Pons (tissue), 1 donor: ENCODE measurements at regions not wholly inside any gene's neighbourhood (a gene's known extent, or its start where the extent isn't known, plus 50 kb on each side); places are given as distances from the start of the nearest gene placed in this dataset.
"Not testable (repeated sequence)": the region's sequence is repeated elsewhere in the genome, so short reads cannot be mapped to it uniquely, and the experiment has no call there.

Experiments
- DNase-seq: peaks from one replicate; pipeline ENCODE4 v3.0.0-alpha.2; 2016; ENCODE audit warnings: low spot score

- not testable (repeated sequence) for DNase-seq
Observed at GRCh38 chr14:106355007-106355791, 828.8 kb downstream of the TMEM121 start.

DNA sequence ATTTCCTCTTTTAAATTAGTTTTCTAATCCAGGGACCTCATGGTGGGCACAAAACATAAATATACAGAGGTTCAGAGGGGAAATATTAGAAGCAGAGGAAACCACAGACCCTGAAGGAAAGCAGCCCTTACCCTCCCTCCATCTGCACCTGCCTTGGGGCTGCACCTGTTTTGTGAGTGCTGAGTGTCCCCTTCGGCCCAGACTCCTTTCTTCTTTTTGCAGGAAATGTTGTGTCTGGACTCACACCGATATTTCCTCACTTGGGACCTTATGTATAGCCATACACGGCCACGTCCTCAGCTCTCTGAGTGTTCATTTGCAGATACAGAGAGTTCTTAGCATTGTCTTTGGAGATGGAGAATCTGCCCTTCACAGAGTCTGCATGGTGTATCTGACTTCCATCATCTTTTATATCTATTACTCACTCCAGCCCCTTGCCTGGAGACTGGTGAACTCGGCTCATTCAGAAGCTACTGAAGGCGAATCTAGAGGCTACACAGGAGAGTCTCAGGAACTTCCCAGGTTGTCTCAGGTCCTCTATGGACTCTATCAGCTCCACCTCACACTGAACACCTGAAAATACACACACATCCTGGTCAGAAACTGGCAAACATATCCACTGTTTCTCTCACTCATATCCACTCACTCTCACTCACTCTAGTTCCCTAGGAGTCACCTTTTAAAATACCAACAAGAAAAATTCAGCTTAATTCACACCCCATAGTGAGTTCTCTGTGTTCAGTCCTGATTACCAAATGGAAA is 829.7 kb downstream of the TMEM121 start:
- not testable (repeated sequence) for DNase-seq

DNA sequence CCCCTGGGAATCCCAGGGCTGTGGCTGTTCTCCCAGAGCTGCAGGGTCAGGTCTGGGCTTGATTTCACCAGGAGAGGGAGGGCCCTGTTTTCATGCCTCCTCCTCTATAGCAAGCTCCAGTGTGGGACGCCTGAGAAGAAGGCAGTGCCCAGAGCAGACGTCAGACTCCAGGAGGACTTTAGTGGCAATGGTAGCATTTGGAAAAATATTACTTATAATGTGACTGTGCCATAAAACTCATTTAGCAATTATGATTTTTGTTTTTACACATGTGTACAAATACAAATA is 830.2 kb downstream of the TMEM121 start:
- not testable (repeated sequence) for DNase-seq

DNA sequence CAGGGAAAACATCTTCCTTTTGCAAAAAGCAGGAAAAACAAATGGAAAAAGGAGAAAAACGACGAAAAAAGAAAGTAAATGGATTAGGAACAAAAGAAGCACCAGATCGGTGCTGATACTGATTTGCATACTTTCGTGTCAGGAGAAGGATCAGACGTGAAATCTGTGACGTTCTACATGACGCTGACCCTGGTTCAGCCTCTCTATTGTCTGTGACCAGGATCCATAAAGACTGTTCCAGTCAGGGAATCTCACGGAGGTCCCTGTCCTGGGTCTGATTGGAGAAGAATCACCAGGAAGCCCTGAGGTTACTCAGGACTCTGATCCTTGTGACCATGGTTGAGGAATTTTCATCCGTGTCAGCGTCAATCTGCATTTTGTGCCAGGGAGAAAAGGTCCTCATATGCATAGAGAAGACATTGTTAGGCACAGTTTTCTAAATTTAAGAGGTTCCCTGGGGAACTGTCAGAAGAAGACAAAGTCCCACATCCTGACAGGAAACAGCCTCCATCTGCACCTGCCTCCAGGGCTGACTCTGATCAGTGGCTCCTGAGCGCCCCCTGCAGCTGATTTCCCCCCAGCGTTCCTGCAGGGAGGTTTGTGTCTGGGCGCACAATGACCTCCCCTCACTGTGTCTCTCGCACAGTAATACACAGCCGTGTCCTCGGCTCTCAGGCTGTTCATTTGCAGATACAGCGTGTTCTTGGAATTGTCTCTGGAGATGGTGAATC is 832.9 kb downstream of the TMEM121 start:
- DNase-seq = not testable (repeated sequence)

DNA sequence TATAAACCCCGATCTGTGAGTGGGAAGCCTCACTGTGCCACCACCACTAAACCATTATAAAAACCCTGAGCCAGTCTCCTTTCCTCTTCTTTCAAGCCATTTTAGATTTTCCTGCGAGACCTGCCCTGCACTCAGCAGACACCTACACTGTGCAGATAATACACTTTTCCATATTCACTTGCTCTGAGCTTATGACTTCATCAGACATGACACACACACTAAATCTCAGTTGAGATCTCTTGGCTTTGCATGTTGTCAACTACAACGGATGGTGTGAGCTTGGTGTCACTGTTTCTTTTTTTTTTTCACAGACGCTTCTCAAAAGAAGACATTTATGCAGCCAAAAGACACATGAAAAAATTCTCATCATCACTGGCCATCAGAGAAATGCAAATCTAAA is 839.0 kb downstream of the TMEM121 start:
- DNase-seq = not testable (repeated sequence)

DNA sequence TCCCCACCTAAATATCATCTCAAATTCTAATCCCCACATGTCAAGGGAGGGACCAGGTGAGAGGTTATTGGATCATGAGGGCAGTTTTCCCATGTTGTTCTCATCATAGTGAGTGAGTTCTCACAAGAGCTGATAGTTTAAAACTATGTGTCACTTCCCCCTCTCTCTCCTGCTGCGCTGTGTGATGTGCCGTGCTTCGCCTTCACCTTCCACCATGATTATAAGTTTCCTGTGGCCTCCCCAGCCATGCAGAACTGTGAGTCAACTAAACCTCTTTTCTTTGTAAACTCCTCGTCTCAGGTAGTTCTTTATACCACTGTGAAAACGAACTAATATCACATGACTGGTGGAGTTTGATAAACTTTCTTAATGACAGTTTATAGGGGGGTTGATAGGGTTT is 839.5 kb downstream of the TMEM121 start:
- not testable (repeated sequence) for DNase-seq

DNA sequence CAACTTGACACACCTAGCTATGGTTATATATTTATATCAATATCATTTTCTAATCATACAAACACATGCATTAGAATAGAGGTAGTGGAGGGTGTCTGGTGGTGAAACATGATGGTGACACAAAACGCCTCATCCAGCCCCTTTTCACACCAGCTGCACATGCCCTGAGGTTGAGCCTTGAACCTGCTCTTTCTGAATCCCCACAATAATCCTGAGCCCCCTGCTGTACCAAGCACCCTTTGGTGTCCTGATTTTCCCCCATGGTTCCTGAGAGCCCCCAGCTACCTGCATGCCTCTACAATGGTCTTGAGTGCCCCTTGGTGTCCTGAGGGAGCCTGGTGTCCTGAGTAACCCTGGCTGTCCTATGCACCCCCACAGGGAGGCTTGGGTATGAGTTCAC is 840.6 kb downstream of the TMEM121 start:
- DNase-seq = not testable (repeated sequence)

- DNase-seq = not testable (repeated sequence)
Observed at GRCh38 chr14:106369456-106369855, 843.1 kb downstream of the TMEM121 start.

- peak; percentile 4 for DNase-seq
Observed at GRCh38 chr14:106372870-106373652, 846.7 kb downstream of the TMEM121 start.

DNA sequence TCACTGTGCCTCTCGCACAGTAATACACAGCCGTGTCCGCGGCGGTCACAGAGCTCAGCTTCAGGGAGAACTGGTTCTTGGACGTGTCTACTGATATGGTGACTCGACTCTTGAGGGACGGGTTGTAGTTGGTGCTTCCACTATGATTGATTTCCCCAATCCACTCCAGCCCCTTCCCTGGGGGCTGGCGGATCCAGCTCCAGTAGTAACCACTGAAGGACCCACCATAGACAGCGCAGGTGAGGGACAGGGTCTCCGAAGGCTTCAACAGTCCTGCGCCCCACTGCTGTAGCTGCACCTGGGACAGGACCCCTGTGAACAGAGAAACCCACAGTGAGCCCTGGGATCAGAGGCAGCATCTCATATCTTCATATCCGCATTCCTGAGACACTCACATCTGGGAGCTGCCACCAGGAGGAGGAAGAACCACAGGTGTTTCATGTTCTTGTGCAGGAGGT is 847.3 kb downstream of the TMEM121 start:
- DNase-seq = not testable (repeated sequence)

GRCh38 chr14:106377432-106377831 is 851.0 kb downstream of the TMEM121 start:
- no peak for DNase-seq

DNA sequence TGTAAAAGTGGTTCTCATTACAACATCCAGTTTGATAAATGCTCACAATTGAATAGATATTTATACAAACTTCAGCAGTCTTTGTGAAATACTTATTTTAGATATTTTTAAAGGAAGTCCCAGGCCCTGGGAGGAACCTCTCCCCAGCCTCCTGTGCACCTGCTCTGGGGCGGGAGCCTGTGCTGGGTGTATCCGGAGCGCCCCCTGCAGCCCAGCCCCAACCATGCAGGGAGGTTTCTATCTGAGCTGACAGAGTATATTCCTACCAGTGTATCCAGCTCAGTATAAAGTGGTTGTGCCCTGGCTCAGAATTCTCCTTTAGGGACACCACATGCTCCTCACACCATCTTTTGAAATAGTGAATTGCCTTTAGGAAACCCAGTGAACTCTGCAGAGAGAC is 851.8 kb downstream of the TMEM121 start:
- no peak for DNase-seq

GRCh38 chr14:106380740-106381139 is 854.4 kb downstream of the TMEM121 start:
- DNase-seq = no peak

GRCh38 chr14:106389186-106389585 is 862.8 kb downstream of the TMEM121 start:
- not testable (repeated sequence) for DNase-seq

DNA sequence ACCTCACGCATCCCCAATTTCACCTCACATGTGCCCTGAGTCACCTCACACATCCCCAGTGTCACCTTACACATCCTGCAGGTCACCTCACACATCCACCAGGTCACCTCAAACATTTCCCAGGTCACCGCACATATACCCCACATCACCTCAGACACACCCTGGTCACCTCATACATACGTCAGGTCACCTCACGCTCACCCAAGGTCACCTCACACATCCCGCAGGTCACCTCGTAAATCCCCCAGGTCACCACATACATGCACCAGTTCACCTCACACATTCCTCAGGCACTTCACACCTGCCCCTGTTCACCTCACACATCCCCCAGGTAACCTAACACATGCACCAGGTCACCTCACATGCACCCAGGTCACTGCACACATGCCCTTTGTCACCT is 864.0 kb downstream of the TMEM121 start:
- no peak for DNase-seq

DNA sequence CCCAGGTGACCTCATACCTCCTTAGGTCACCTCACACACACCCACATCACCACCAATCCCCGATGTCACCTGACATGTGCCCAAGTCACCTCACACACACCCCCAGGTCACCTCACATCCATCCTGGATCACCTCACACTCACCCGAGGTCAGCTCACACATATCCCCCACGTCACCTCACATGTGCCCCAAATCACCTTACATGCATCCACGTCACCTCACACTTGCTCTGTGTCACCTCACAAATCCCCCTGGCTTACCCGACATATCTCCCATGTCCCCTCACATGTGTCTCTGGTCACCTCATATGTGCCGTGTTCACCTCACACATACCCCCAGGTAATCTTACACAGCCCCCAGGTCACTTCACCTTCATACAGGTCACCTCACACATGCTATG is 864.6 kb downstream of the TMEM121 start:
- no peak for DNase-seq

- no peak for DNase-seq
Observed at GRCh38 chr14:106393742-106394141, 867.4 kb downstream of the TMEM121 start.

DNA sequence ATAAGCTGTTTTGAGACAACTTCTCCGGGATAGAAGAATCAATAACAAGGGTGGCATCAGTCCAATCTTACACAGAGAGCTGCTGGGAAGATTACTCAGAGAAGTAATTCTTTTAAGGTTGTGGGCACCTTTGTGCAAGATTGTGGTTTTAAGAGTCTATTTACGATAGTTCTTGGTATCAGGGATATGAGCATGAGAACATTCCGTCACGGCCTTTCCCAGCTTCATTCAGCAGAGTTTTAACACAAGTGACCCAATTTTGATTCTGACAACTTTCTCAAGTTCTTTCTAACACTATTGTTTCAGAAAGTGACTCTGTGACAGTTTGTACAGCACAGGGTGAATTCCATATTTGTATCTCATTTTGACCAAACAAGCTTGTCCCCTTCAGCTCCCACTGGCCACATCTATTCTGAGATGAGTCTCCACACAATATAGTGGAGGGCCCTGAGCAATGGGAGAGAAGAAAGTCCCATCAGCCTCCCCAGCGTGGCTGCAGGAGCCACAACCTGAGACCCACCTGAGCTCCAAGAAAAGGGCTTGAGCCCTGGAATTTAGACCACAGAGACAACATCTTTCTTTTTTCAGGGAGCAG is 869.2 kb downstream of the TMEM121 start:
- DNase-seq = no peak

DNA sequence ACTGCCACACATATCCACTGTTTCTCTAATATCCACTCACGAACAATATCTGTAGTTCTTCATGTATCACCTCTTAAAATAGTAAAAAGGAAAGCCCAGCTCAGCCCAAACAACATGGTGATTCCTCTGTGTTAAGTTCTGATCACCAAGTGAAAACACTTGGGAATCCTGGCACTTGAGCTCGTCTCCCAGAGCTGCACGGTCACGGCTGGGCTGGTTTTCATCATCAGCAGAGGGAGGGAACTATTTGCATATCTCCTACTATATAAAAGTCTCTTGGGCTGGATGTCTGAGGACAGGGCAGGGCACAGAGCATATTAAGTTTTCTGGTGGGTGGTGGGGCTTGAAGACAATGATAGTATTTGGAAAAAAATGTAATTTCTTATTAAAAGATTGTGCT is 870.6 kb downstream of the TMEM121 start:
- no peak for DNase-seq

GRCh38 chr14:106398931-106399331 is 872.5 kb downstream of the TMEM121 start:
- DNase-seq = not testable (repeated sequence)

GRCh38 chr14:106401316-106401715 is 874.9 kb downstream of the TMEM121 start:
- DNase-seq = not testable (repeated sequence)
